ENCODE measurements at regions not wholly inside any gene's neighbourhood (a gene's known extent, or its start where the extent isn't known, plus 50 kb on each side); places are given as distances from the start of the nearest gene placed in this dataset.

DNA sequence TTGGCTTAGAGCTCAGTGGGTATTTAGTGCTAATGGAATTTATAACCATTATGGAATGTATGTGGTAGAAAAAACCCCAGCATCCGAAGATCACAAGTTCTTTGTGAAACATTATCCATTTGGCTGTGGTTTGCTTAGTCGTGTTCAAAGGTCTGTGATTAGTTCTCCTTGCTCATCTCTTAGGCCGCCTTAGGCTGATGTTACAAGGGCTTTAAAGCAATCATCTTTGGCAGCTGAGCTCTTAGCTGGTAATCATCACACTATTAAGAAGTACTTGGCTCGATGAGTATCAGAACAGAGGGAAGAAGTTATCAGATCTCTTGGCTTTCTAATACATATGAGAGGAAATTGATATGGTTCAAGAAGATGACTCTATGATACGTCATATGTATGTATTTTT lies 124.1 kb upstream of the E2F7 start:
- no peak for DNase-seq

DNA sequence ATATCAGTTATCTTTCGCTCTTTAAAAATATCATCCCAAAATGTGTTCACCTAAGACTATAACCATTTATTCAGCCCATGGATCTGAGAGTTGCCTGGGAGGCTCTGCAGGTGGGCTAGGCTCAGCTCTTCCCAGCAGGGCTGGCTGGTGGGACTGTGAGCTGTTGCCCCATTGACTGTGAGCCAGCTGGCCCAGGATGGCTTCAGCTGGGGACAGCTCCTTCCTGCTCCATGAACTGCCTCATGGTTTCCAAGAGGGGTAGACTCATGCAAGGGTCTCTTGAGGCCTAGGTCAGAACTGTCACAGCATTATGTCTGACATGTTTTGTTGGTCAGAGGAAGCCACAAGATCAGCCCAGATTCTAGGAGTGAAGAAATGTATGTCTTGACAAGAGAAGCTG lies 114.1 kb upstream of the E2F7 start:
- DNase-seq, result no peak

DNA sequence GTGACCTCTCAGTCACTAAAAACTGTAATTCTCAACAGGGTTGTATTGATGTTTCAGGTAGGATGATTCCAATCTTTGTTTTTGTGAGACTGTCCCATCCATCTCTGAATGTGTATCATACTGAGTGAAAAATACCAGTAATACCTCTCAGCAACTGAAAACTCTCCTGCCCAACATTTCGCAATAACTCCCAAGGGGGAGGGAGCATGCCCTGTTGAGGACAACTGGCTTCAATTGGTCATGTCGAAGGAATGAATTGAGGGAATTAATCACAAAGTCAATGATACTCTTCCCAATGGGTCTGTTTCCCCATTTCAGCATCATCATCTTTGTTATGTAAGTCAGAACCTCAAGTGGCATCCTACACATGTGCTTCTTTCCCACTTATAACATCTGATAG lies 102.4 kb upstream of the E2F7 start:
- no peak for DNase-seq

DNA sequence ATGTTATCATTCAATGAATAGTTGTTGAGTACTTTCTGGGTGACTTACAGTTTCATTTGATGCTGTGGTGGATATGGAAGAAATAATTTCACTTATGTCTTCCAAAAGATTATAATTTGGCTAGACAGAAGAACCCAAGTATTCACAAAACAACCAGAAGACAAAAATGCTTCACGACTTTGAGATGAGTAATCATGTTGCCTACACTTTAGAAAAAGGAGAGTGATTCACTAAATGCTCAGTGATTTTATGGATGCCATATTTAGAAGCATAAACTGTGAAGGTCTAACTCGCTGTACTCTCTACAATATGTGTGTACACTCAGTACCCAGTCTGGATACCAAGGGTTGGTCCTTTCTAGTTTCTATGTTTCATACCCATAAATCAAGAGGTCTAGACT lies 101.3 kb upstream of the E2F7 start:
- no peak for DNase-seq

DNA sequence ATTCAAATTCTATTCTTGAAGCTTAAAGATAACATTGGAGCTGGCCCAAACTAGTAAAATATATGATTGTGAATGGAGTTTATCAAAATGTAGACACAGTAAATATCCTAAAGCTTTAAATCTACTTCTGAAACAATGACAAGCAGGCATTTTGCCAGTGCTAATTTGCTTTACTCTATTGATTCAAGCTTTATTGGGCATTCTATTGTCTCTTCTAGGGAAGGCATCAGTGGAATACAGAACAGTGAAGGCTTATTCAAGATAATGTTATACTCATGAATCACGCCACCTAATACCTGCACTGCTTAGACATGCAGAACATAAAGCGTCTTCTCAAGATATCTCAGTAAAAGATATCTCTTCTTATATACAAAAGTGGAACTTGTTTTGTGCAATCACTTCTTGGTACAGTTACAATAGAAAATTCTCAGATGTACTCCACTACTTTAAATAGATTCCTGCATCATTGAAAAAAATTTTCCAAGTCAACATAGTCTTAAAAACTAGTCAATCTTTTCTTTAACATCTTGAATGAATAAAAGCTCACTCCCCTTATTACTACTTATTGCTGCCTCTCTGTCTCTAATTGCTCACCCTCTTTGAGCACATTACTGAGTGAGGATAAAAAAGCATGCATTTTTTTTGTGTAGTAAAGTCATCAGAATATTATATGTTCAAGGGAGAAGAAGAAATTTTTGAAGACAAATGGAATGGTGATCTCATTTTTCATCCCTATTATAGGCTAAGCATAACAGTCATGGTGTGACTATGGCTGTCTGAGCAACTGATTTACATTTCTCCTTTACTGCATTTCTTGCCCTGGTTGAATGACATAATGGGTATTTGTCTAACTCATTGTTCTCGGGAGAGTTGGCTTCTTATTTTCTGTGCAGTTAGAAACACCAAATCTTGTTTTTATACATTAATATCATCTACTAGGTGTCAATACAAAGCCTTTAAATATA lies 98.0 kb upstream of the E2F7 start:
- DNase-seq, result peak; percentile 5

DNA sequence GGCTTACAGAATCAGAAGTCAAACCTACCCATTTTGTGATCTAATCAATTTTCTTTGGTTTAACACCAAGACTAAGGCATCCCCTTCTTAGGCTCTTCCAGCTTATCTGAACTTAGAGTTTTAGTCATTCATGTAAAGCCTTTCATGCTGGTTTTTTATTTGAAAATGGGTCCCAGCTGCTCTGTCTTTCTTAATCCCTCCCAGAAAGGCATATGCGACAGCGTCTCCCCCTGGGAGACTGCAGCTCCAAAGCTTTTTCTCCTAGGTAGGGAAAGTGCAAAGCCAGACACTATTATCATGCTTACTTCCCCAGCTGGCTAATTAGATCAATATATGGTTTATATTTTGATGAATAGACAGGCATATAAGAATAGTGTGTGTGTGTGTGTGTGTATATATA lies 96.6 kb upstream of the E2F7 start:
- no peak for DNase-seq

DNA sequence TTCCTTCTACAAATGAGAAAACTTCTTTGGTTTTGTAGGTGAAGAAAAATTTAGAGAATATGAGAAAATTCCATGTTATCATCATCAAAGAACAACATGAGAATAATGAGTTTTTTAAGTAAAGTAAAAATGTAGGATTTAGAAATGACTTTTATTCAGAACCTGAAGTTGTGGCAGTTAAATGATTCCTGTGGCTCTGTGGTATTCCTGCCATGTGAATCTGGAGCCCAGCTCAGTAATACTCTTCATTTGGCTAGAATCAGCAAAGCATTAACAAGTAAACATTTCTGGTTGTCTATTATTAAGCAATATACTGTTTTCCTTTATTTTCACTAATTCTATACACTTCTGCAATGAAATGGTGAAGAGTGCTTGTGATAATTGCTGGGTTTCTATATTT lies 95.6 kb upstream of the E2F7 start:
- no peak for DNase-seq

DNA sequence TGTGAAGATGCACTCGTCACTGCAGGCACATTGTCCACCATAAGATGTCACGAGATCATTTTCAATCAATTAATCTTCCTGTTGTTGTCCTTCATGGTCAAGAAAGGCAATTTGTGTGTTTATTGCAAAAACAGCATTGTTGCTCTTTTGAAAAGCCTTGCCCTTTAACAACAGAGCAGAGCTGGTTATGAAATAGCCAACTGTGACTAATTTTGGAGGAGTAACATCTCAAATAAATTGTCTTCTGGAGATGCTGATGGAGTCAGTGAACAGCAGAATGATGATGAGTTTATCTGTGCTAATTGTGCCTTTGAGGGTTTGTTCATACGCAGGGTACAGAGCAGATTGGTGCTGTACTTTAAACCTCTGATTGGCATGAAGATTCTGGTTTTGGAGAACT lies 88.3 kb upstream of the E2F7 start:
- DNase-seq, result no peak

DNA sequence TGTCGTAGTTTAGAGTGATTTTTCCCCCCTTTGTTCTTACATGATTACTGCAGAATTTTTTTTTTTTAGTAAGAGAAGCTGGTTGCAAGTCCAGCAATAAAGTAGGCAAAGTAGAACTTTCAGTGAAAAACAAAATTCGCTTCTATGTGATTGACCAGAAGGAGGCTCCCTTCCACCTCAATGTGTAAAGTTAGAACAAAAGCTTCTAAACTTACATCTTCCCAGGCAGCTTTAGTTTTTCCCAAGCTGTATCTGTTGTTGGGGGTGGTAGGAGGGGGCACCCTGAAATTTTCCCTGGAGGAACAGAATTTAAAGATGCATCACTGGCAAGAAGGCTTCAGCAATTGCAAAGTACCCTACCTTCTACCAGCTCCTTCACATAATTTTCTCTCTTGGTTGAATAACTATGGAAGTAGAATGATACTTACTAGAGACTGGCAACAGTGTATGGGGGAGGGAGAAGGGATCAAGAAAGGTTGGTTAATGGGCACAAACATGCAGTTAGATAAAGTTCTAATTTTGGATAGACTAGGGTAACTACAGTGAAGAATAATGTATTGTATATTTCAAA lies 87.3 kb upstream of the E2F7 start:
- peak; percentile 3 for DNase-seq

DNA sequence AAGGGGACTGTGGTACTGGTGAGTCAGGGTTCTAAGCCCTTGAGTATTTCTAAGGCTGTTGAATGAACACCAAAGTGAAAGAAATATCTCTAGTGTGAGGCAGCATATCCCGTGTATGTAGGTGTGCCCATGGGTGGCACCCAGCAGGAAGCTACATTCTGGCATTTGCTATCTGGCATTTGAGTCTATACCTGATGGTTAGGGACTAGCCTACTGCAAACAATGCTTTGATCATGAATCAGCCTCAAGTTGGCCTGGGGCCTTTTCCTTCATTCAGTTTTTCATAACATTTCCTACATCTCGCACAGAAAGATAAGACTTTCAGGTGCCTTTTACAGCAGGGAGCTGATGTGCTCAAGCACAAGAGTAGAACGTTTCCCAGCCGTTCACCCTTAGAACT lies 85.7 kb upstream of the E2F7 start:
- DNase-seq, result no peak

DNA sequence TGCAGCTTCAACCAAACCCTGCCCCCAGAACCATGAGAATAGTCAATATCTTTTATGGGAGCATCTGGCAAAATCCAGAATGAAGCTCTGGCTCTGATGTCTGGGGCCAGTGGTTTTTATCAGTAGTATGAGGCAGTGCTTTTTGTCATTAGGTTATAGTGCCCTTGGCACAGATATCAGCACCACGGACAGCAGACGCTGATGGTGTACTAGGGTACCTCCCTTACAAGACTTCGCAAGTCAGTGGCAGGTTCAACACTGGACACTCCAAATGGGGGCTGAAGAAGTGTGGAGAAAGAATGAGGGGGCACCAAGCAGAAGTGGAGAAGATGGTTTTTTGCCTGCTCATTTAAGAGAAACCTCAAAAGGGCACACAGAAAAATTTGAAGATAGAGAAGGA lies 68.2 kb upstream of the E2F7 start:
- DNase-seq, result no peak

DNA sequence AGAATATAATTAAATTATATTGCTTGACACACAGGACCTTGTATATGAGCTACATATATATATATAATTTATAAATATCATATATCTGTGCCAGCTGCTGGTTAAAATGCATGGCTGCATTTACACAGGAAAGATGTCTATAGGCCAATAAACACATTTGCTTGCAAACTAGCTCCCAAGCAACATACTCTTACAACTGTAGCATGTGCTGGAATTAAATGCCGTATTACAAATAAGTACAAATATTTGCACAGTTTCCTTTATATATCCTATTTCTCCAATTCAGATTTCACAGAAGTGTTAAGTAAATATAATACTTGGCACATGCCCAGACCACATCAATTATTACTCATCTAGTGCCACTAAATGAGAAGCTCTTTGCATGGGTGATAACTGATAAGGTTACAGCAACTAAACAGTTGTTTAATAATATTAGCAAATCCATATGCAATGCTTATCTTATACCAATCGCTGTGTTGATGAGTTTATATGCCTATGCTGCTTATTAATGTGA lies 66.7 kb upstream of the E2F7 start:
- DNase-seq, result peak; percentile 7

DNA sequence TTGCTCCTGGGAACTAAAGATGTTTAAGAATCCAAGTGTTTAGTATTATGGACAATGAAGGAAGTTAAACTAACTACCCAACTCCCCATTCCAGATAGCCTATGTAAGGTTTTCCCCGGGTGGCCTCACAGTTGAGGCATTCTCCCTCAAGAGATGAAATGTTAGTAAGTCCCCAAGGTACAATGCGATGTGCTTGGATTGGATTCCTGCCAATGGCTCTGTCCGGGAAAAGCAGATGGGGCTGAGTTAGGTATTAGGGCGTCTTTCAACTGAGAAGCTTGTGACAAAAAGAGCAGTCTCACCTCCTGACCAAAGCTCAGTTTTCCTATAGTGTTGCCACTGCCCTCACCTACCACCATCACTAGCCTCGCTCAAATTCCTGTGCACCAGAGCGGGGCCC lies 64.8 kb upstream of the E2F7 start:
- DNase-seq, result peak; percentile 25

DNA sequence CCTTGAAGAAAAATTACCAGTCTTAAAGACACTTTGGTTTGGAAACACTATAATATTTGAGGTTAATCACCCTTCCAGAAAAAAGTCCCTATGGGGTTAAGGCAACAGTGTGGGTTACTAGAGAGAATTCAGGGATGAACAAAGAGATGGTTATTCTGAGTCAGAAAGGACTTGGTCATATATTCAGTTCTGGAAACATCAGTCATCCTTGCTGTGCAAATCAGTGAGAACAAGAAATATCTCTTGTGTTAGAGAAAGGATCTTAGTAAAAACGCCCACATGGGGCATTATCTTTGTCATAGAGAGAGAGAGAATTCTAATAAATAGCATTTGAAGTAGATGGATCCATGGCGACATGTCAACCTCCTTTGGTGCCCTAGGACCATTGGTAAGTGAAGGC lies 59.4 kb upstream of the E2F7 start:
- no peak for DNase-seq

DNA sequence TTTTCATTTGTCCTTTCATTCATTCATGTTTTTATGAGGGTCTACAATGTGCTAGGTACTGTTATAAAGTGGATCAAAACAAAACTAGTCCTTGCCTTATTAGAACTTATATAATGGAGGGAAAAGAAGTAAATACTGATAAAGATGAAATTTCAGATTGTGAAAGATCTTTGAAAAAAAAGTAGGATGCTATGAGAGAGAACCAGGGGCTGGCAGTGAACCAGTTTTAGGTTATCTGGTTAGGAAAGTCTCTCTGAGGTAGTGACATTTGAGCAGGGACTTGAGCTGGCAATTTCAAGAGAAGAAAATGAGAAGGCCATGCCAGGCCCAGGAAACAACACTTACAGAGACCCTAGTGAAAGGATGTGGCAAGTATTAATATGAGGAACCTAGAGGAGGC lies 57.3 kb upstream of the E2F7 start:
- DNase-seq, result no peak

DNA sequence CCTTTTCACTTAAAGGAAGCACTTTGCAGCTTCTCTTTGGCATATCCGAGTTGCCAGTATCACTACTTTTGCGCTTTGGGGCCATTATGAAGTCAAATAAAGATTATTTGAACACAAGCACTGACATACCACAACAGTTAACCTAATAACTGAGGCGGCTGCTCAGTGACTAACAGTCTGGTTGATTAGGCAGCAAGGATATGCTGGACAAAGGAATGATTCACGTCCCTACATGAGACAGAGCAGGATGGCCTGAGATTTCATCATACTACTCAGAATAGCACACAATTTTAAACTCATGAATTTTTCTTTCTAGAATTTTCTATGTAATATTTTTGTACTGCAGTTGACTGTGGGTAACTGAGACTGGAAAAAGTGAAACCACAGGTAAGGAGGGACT lies 56.9 kb upstream of the E2F7 start:
- no peak for DNase-seq

DNA sequence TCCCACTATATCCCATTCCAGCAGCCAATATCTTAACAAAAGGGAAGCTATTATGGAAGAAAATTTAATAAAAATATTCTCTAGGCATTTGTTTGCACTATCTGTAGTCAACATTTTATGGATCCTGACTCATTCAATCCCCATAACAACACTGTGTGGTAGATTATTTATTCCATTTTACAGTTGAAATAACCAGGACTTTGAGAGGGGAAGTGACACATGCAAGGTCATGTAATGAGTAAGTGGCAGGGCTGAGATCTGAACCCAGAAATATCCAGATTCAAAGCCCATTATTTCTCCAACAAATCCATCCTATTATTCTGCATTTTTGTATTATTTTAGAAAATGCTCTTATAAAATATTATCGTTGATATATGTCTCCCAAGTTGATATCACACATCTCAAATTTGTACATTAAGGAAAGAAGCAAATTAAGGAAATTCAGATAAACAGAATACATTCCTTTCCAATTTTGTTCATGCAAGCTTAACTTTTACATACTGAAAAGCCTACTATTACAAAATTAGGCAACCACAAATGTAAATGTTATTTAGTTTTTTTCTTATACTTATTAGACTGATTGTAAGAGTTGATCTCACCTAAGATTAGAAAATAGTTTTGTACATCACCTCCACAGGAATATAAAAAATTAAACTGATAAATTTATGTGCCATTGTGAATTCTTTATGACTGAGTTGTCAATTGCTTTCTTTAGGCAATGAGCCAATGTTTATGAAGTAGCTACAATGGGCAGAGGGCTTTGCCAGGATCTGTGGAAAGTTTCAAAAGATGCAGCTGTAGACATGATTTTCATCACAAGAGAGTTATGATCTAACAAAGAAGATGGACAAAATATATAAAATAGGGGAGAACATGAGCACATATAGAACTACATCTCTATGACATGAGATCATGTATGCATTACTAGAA lies 55.1 kb upstream of the E2F7 start:
- no peak for DNase-seq

DNA sequence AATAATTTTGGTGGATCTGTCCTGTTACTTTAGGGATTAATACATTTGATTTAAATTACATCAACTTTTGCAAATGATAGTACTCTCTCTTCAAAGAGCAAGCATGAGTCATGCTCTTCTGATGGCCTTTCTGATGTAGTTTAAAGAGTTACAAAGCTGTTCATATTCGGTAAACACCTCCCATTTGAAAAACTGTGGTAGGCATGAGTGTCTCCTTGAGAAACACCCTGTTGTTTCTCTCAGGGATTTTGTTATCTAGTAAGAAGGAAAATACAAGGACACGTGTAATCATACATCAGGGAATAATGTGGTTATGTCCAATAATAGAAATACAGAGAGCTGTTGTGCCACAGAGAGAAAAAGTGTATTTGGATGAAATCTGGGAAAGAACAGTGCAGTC lies 53.3 kb upstream of the E2F7 start:
- DNase-seq, result no peak

DNA sequence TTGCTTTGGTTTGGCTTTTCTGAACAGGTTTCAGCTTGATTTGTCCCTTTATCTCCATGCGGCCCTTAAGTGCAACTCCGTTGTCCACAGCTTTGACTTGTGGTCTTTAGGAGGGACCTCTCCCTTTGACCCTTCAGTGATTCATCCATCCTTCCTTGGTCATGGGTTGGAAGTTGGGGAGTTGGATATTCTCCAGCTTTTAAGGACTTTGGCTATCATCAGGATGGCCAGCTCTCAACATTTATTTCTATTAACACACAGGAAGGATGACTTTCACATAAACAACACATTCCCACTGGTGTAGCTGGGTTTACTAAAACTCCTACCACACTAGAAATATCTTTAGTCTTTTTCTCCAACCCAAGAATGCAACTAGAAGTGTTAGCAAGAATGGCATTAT lies 50.9 kb upstream of the E2F7 start:
- no peak for DNase-seq

DNA sequence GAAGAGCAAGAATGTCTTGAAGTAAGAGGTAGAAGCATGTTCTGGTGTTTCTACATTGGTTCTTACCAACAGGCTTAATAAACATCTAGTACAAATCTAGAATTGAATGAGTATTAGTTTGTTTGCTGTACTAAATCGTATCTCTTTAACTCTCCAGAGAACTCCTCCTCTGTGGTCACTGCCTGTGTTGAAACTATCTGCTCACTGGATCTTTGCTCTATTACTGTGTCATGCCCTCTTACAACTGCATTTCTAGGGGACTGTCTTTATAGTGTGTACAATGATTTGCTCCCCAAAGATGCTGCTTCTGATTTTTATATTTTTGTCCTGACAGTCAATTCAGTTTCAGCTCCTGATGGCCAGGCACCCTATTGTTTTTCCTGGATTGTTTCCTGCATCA lies 50.1 kb upstream of the E2F7 start:
- no peak for DNase-seq

Measured in NCI-H345 (cell line).